GM23248 (cell line): ENCODE measurements at regions not wholly inside any gene's neighbourhood (a gene's known extent, or its start where the extent isn't known, plus 50 kb on each side); places are given as distances from the start of the nearest gene placed in this dataset.

Experiments
- DNase-seq: peaks from one replicate; pipeline ENCODE4 v3.0.0-alpha.2; 2015
- H2AFZ ChIP-seq: fragments of 200-600 bp; sonication (generic); 2 replicates; pipeline ENCODE4 v1.6.1; 2016; ENCODE audit warnings: antibody characterized with exemption
- H3F3A ChIP-seq: fragments of 200-600 bp; sonication (generic); 2 replicates; pipeline ENCODE4 v1.6.1; 2016; ENCODE audit warnings: mild to moderate bottlenecking, antibody characterized with exemption, mixed run types; ENCODE audit not compliant: insufficient read depth
- H3K27ac ChIP-seq: fragments of 200-600 bp; sonication (generic); 2 replicates; pipeline ENCODE4 v1.5.1; 2016; ENCODE audit warnings: mild to moderate bottlenecking
- H3K27me3 ChIP-seq: fragments of 200-600 bp; sonication (generic); replicated peaks from 2 replicates; pipeline ENCODE4 v1.6.1; 2016; ENCODE audit warnings: mild to moderate bottlenecking; ENCODE audit not compliant: insufficient read depth
- H3K36me3 ChIP-seq: fragments of 200-600 bp; sonication (generic); 2 replicates; pipeline ENCODE4 v1.6.1; 2016; ENCODE audit warnings: low read depth, mild to moderate bottlenecking
- H3K4me1 ChIP-seq: fragments of 200-600 bp; sonication (generic); 2 replicates; pipeline ENCODE4 v1.6.1; 2016; ENCODE audit warnings: mild to moderate bottlenecking; ENCODE audit not compliant: insufficient read depth
- H3K4me2 ChIP-seq: fragments of 200-600 bp; sonication (generic); one replicate; pipeline ENCODE4 v1.6.1; 2016; ENCODE audit warnings: mild to moderate bottlenecking; ENCODE audit not compliant: unreplicated experiment
- H3K4me3 ChIP-seq: fragments of 200-600 bp; sonication (generic); 2 replicates; pipeline ENCODE4 v1.5.1; 2016; ENCODE audit warnings: mild to moderate bottlenecking
- H3K79me2 ChIP-seq: fragments of 200-600 bp; sonication (generic); 2 replicates; pipeline ENCODE4 v1.6.1; 2016; ENCODE audit warnings: mild to moderate bottlenecking; ENCODE audit not compliant: insufficient read depth
- H3K9ac ChIP-seq: fragments of 200-600 bp; sonication (generic); 2 replicates; pipeline ENCODE4 v1.6.1; 2016; ENCODE audit warnings: mild to moderate bottlenecking
- H3K9me2 ChIP-seq: fragments of 200-600 bp; sonication (generic); 2 replicates; pipeline ENCODE4 v1.6.1; 2016; ENCODE audit warnings: mixed run types, mild to moderate bottlenecking, moderate library complexity; ENCODE audit not compliant: insufficient read depth
- H3K9me3 ChIP-seq: fragments of 200-600 bp; sonication (generic); one replicate; pipeline ENCODE4 v1.6.1; 2017; ENCODE audit warnings: low read depth
- H4K20me1 ChIP-seq: fragments of 200-600 bp; sonication (generic); 2 replicates; pipeline ENCODE4 v1.6.0; 2016; ENCODE audit not compliant: insufficient read depth
- EZH2 ChIP-seq: fragments of 200-600 bp; sonication (generic); IDR thresholded peaks from 2 replicates; pipeline ENCODE4 v1.6.1; 2018; ENCODE audit warnings: antibody characterized with exemption, mild to moderate bottlenecking; ENCODE audit not compliant: insufficient read depth, poor library complexity, severe bottlenecking
- EZH2phosphoT487 ChIP-seq: fragments of 200-600 bp; sonication (generic); IDR thresholded peaks from 2 replicates; pipeline ENCODE4 v1.6.1; 2018; ENCODE audit warnings: antibody characterized with exemption, moderate library complexity, mild to moderate bottlenecking, low read depth; ENCODE audit not compliant: insufficient read depth
- WGBS, 2 experiments: methylation state at CpG; one replicate each; pipeline ENCODE4 v1.1.6; 2015 to 2017; ENCODE audit warnings: low lambda C conversion rate in 2 of 2, low coverage in 1 of 2; ENCODE audit errors: missing lambda C conversion rate in 2 of 2; 5-methylcytosine and 5-hydroxymethylcytosine counted together
- in situ Hi-C: fragments of 300-500 bp; cut with MboI; formaldehyde crosslinking; loops from 2 replicates; pipeline ENCODE4 v1.15.0; 2020

GRCh38 chr5:91875196-91875779 is 492.2 kb upstream of the ARRDC3 start:
- Histone ChIP-seq H3K27ac (no peak overlapping the region), H4K20me1 (no peaks in the 10 kb centered on the region), H3K9ac (no peak overlapping the region), H3K27me3 (no peaks in the 10 kb centered on the region), H3F3A (no peaks in the 10 kb centered on the region), H3K9me2 (no peaks in the 10 kb centered on the region; the same call in 1 of the 2 replicates), H3K4me1 (no peaks in the 10 kb centered on the region), H3K79me2 (no peaks in the 10 kb centered on the region), H3K4me3 (no peak overlapping the region), H3K36me3 (no peaks in the 10 kb centered on the region), H3K4me2 (no peak overlapping the region), H3K9me3 (no peaks in the 10 kb centered on the region), H2AFZ (no peak overlapping the region)
- in situ Hi-C loops: no loop called here
- TF ChIP-seq EZH2 (no peak), EZH2phosphoT487 (no peak)
- WGBS, 2 experiments: 51 to 52% methylated on average over 9 of the region's 9 CpGs
- no peak for DNase-seq

GRCh38 chr5:91867799-91868198 is 484.7 kb upstream of the ARRDC3 start:
- Histone ChIP-seq H3K4me2 (no peak overlapping the region), H2AFZ (no peak overlapping the region), H3K9ac (no peak overlapping the region), H3K4me1 (no peaks in the 10 kb centered on the region), H3K4me3 (no peak overlapping the region), H3K27me3 (0 out of 2 replicates have a peak, but pooled peaks cover 6% of the 10 kb centered on the region), H3K79me2 (no peaks in the 10 kb centered on the region), H3K9me3 (no peaks in the 10 kb centered on the region), H3K36me3 (no peaks in the 10 kb centered on the region), H4K20me1 (no peaks in the 10 kb centered on the region), H3K27ac (no peak overlapping the region), H3K9me2 (no peaks in the 10 kb centered on the region; the same call in 1 of the 2 replicates), H3F3A (no peaks in the 10 kb centered on the region)
- in situ Hi-C loops: no loop called here
- no peak for DNase-seq
- TF ChIP-seq EZH2: no peak

GRCh38 chr5:91865915-91866314 is 482.8 kb upstream of the ARRDC3 start:
- no peak for DNase-seq
- Histone ChIP-seq H2AFZ (0 out of 2 replicates have a peak overlapping the region, but pooled peaks have one; percentile 26), H3K9ac (no peak overlapping the region), H3K4me1 (no peaks in the 10 kb centered on the region), H3K79me2 (no peaks in the 10 kb centered on the region), H3K27ac (no peak overlapping the region), H3K9me3 (no peaks in the 10 kb centered on the region), H3K9me2 (no peaks in the 10 kb centered on the region), H3F3A (no peaks in the 10 kb centered on the region), H3K4me2 (no peak overlapping the region), H4K20me1 (no peaks in the 10 kb centered on the region), H3K36me3 (no peaks in the 10 kb centered on the region), H3K27me3 (0 out of 2 replicates have a peak, but pooled peaks cover 6% of the 10 kb centered on the region), H3K4me3 (no peak overlapping the region)
- TF ChIP-seq EZH2phosphoT487 (no peak), EZH2 (no peak)
- in situ Hi-C loops: no loop called here

GRCh38 chr5:91864962-91865361 is 481.8 kb upstream of the ARRDC3 start:
- Histone ChIP-seq H3K9me3 (no peaks in the 10 kb centered on the region), H3K4me2 (no peak overlapping the region), H4K20me1 (no peaks in the 10 kb centered on the region), H2AFZ (no peak overlapping the region), H3F3A (no peaks in the 10 kb centered on the region), H3K27ac (no peak overlapping the region), H3K79me2 (no peaks in the 10 kb centered on the region), H3K9ac (no peak overlapping the region), H3K36me3 (no peaks in the 10 kb centered on the region), H3K4me1 (no peaks in the 10 kb centered on the region), H3K27me3 (0 out of 2 replicates have a peak, but pooled peaks cover 6% of the 10 kb centered on the region), H3K4me3 (no peak overlapping the region), H3K9me2 (no peaks in the 10 kb centered on the region)
- DNase-seq: peak; percentile 2
- WGBS, 2 experiments: 2 to 9% methylated on average over 1 of the region's 1 CpG
- TF ChIP-seq EZH2phosphoT487 (no peak), EZH2 (no peak)
- in situ Hi-C loops: no loop called here

GRCh38 chr5:91851670-91852069 is 468.6 kb upstream of the ARRDC3 start:
- Histone ChIP-seq H3K9me3 (no peaks in the 10 kb centered on the region), H2AFZ (no peak overlapping the region), H3K4me1 (no peaks in the 10 kb centered on the region), H3K9ac (no peak overlapping the region), H4K20me1 (no peaks in the 10 kb centered on the region), H3K4me2 (no peak overlapping the region), H3K36me3 (no peaks in the 10 kb centered on the region), H3K79me2 (no peaks in the 10 kb centered on the region), H3K9me2 (no peaks in the 10 kb centered on the region), H3K27me3 (peaks cover 6% of the 10 kb centered on the region; the same call in 1 of the 2 replicates), H3K27ac (no peak overlapping the region), H3K4me3 (no peak overlapping the region), H3F3A (0 out of 2 replicates have a peak, but pooled peaks cover 3% of the 10 kb centered on the region)
- WGBS, 2 experiments: 39 to 44% methylated on average over 2 of the region's 2 CpGs
- in situ Hi-C loops: no loop called here
- no peak for DNase-seq
- TF ChIP-seq EZH2phosphoT487 (no peak), EZH2 (no peak)
